SK-N-SH (cell line): ENCODE measurements at regions not wholly inside any gene's neighbourhood (a gene's known extent, or its start where the extent isn't known, plus 50 kb on each side); places are given as distances from the start of the nearest gene placed in this dataset.

Experiments
- CTCF ChIP-seq: fragments of 200-600 bp; sonication (generic); IDR thresholded peaks from 2 replicates; pipeline ENCODE4 v1.6.1; 2017; ENCODE audit warnings: antibody characterized with exemption, mild to moderate bottlenecking, moderate library complexity
- POLR2AphosphoS5 ChIP-seq: IDR thresholded peaks from 2 replicates; pipeline ENCODE4 v1.6.1; 2012; ENCODE audit warnings: low read depth, low read length
- USF2 ChIP-seq: fragments of 150-350 bp; IDR thresholded peaks from 2 replicates; pipeline ENCODE4 v1.6.1; 2017; ENCODE audit warnings: antibody characterized with exemption, low read length, low read depth, borderline replicate concordance
- TF ChIP-seq, protein P1 (sequence below): IDR thresholded peaks from 2 replicates; pipeline ENCODE4 v1.6.1; 2012; ENCODE audit warnings: mild to moderate bottlenecking, low read depth, low read length, moderate library complexity

DNA sequence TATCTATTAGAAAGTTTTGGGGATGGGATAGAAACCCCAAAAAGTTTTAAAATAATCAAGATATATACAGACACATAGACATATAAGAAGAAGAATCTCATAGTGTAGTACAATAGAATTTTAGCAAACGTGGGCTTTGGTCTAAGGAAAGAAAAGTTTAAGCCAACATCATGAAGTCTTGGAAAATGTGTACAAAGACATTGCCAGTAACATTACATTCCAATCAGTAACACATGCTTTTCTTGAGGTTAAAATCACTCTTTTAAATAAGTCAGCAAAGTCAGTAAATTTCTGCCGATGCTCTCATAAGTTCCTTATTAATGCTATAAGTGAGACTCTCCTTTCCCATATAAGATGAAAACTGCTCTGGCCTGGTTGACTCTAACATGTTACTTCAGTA is 201.1 kb upstream of the LRIG3 start:
- TF ChIP-seq USF2 (no peak), CTCF (no peak), POLR2AphosphoS5 (no peak)
- TF ChIP-seq, protein P1, sequence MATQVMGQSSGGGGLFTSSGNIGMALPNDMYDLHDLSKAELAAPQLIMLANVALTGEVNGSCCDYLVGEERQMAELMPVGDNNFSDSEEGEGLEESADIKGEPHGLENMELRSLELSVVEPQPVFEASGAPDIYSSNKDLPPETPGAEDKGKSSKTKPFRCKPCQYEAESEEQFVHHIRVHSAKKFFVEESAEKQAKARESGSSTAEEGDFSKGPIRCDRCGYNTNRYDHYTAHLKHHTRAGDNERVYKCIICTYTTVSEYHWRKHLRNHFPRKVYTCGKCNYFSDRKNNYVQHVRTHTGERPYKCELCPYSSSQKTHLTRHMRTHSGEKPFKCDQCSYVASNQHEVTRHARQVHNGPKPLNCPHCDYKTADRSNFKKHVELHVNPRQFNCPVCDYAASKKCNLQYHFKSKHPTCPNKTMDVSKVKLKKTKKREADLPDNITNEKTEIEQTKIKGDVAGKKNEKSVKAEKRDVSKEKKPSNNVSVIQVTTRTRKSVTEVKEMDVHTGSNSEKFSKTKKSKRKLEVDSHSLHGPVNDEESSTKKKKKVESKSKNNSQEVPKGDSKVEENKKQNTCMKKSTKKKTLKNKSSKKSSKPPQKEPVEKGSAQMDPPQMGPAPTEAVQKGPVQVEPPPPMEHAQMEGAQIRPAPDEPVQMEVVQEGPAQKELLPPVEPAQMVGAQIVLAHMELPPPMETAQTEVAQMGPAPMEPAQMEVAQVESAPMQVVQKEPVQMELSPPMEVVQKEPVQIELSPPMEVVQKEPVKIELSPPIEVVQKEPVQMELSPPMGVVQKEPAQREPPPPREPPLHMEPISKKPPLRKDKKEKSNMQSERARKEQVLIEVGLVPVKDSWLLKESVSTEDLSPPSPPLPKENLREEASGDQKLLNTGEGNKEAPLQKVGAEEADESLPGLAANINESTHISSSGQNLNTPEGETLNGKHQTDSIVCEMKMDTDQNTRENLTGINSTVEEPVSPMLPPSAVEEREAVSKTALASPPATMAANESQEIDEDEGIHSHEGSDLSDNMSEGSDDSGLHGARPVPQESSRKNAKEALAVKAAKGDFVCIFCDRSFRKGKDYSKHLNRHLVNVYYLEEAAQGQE = no peak
